CD4-positive, alpha-beta T cell (primary cell): ENCODE measurements at regions not wholly inside any gene's neighbourhood (a gene's known extent, or its start where the extent isn't known, plus 50 kb on each side); places are given as distances from the start of the nearest gene placed in this dataset.

Experiments
- ATAC-seq: fragments of 200-7000 bp; cut with Tn5 transposase; one replicate; pipeline ENCODE4 v1.10.0; 2022; ENCODE audit warnings: mild to moderate bottlenecking; ENCODE audit not compliant: poor library complexity
- CTCF ChIA-PET: fragments of 350-600 bp; sonication (Branson Sonifier 250); formaldehyde crosslinking; loops from one replicate; lab custom pipeline; 2021; ENCODE audit warnings: antibody characterized with exemption, inconsistent platforms; lab: Charles Lee
- POLR2A ChIA-PET: fragments of 350-600 bp; sonication (Branson Sonifier 250); formaldehyde crosslinking; loops from one replicate; lab custom pipeline; 2021; ENCODE audit warnings: antibody characterized with exemption, inconsistent platforms; lab: Charles Lee
- DNase-seq, 14 experiments: peaks; one replicate each; pipeline ENCODE4 v3.0.0-alpha.2; 2013 to 2020; ENCODE audit warnings: mixed read lengths in 2 of 14
- H3K27ac ChIP-seq, 2 donors: one replicate each; pipeline versions ENCODE4 v1.5.1 to v1.7.0; 2013; ENCODE audit warnings: low read length in 2 of 2, low read depth in 1 of 2, mild to moderate bottlenecking in 1 of 2
- H3K27me3 ChIP-seq, 2 experiments: 1 replicate in 1 of 2; 2 replicates in 1 of 2; pipeline versions ENCODE4 v1.6.1 to v1.7.0; 2013; ENCODE audit warnings: low read length in 2 of 2, control low read depth in 1 of 2, mild to moderate bottlenecking in 1 of 2, moderate library complexity in 1 of 2; ENCODE audit not compliant: insufficient read depth in 2 of 2, control insufficient read depth in 1 of 2
- H3K36me3 ChIP-seq: one replicate; pipeline ENCODE4 v1.6.1; 2013; ENCODE audit warnings: low read length, control low read depth; ENCODE audit not compliant: insufficient read depth
- H3K4me1 ChIP-seq: one replicate; pipeline ENCODE4 v1.6.1; 2013; ENCODE audit warnings: low read length, control low read depth; ENCODE audit not compliant: insufficient read depth
- H3K4me3 ChIP-seq: one replicate; pipeline ENCODE4 v1.5.1; 2013; ENCODE audit warnings: mild to moderate bottlenecking, low read length, moderate library complexity
- H3K9me3 ChIP-seq, 2 experiments: 1 replicate in 1 of 2; 2 replicates in 1 of 2; pipeline versions ENCODE4 v1.6.1 to v1.7.0; 2013; ENCODE audit warnings: low read length in 2 of 2, mild to moderate bottlenecking in 2 of 2, control low read depth in 1 of 2, moderate library complexity in 1 of 2; ENCODE audit not compliant: control insufficient read depth in 1 of 2, insufficient read depth in 1 of 2
- H3K27ac Mint-ChIP-seq: one replicate; pipeline ENCODE4 v1.8.0; 2020; ENCODE audit warnings: mixed read lengths
- H3K27me3 Mint-ChIP-seq: one replicate; pipeline ENCODE4 v1.8.0; 2021; ENCODE audit warnings: mixed read lengths
- H3K36me3 Mint-ChIP-seq: one replicate; pipeline ENCODE4 v1.8.0; 2021; ENCODE audit warnings: low read depth, mixed read lengths
- H3K4me1 Mint-ChIP-seq: one replicate; pipeline ENCODE4 v1.8.0; 2021; ENCODE audit warnings: low read depth, mixed read lengths
- H3K4me3 Mint-ChIP-seq: one replicate; pipeline ENCODE4 v1.8.0; 2020; ENCODE audit warnings: mild to moderate bottlenecking, mixed read lengths
- H3K9me3 Mint-ChIP-seq: one replicate; pipeline ENCODE4 v1.8.0; 2020; ENCODE audit warnings: mixed read lengths
- intact Hi-C, 2 experiments: fragments of 100-400 bp; cut with DNase I in 1 of 2; cut with micrococcal nuclease in 1 of 2; formaldehyde crosslinking; loops; one replicate each; pipeline versions ENCODE4 v1.15.1 to v1.9.0; 2023 to 2025; cut with DNase I, micrococcal nuclease
- TF ChIP-seq, protein P1 (sequence below): fragments of 200-600 bp; IDR thresholded peaks from one replicate; pipeline ENCODE4 v1.8.0; 2022; ENCODE audit warnings: antibody characterized with exemption, mild to moderate bottlenecking

DNA sequence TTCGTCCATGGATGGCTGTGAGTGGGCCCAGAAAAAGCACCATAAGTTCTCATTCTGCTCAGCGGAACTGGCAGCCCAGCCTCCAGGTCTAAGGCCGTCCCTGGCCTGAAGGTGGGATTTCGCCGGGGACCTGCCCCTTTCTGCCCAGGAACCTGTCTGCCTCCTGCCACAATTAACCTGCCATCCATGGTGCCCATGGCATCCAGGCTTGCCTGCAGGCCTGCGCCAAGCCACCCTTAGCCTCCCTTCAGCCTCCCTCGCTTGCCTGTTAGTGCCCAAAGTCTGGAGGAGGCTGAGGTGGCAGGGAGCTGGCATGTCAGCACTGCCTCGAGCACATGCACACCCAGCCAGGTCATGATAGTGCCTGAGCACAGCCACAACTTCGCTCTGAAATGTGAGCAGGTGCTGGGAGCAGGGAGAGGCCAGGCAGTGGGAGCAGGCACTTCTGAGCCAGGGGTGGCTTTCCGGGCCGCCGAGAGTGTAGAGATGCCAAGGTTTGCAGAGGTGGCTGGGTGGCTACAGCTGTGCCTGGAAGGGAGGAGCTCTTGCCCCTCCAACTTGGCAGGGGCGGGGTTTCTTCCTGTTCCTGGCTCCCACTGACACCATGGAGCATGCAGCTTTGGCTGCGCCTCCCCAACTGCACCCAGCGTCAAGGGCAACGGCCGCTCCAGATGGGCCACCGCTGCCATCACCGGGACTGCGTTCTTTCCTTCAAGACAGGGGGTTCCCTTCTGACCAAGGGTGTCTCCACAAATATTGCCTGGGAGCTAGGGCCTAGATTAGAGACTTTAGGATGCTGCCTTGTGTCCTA lies 648.9 kb upstream of the VRK2 start:
- H3K4me1 ChIP-seq, result no peaks in the 10 kb centered on the region
- no peak overlapping the region for H3K4me3 ChIP-seq
- TF ChIP-seq, protein P1, sequence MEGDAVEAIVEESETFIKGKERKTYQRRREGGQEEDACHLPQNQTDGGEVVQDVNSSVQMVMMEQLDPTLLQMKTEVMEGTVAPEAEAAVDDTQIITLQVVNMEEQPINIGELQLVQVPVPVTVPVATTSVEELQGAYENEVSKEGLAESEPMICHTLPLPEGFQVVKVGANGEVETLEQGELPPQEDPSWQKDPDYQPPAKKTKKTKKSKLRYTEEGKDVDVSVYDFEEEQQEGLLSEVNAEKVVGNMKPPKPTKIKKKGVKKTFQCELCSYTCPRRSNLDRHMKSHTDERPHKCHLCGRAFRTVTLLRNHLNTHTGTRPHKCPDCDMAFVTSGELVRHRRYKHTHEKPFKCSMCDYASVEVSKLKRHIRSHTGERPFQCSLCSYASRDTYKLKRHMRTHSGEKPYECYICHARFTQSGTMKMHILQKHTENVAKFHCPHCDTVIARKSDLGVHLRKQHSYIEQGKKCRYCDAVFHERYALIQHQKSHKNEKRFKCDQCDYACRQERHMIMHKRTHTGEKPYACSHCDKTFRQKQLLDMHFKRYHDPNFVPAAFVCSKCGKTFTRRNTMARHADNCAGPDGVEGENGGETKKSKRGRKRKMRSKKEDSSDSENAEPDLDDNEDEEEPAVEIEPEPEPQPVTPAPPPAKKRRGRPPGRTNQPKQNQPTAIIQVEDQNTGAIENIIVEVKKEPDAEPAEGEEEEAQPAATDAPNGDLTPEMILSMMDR, result no peak
- peaks cover 5% of the 10 kb centered on the region for H3K9me3 Mint-ChIP-seq
- no peaks in the 10 kb centered on the region for H3K27me3 ChIP-seq
- no peak overlapping the region for H3K27ac Mint-ChIP-seq
- no peaks in the 10 kb centered on the region for H3K27me3 Mint-ChIP-seq
- DNase-seq (no peak), ATAC-seq (no peak)
- no peaks in the 10 kb centered on the region for H3K36me3 Mint-ChIP-seq
- intact Hi-C loops, result no loop called here
- ChIA-PET CTCF (no interaction called here), POLR2A (no interaction called here)
- no peak overlapping the region for H3K27ac ChIP-seq
- H3K9me3 ChIP-seq, result peaks cover 19 to 23% of the 10 kb centered on the region in 2 experiments
- H3K4me3 Mint-ChIP-seq, result no peak overlapping the region
- no peaks in the 10 kb centered on the region for H3K4me1 Mint-ChIP-seq
- H3K36me3 ChIP-seq, result no peaks in the 10 kb centered on the region

DNA sequence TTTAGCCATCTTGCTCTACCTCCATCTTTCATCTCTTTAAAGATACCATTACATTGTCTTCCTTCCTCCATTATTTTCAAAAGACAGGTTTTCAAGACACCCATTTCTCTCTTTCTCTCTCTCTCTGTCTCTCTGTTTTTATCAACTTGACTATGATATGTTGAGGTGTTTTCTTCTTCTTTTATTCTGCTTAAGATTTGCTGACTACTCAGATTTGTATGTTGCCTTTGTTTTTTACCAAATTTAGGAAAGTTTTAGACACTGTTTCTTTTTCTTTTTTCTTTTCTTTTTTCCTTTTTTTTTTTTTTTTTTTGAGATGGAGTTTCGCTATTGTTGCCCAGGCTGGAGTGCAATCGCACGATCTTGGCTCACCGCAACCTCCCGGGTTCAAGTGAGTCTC lies 647.5 kb upstream of the VRK2 start:
- H3K27ac ChIP-seq, result no peak overlapping the region
- H3K36me3 ChIP-seq, result no peaks in the 10 kb centered on the region
- ChIA-PET POLR2A (no interaction called here), CTCF (no interaction called here)
- intact Hi-C loops, result no loop called here
- no peaks in the 10 kb centered on the region for H3K4me1 Mint-ChIP-seq
- H3K9me3 Mint-ChIP-seq, result peaks cover 5% of the 10 kb centered on the region
- peaks cover 19 to 23% of the 10 kb centered on the region in 2 experiments for H3K9me3 ChIP-seq
- H3K27ac Mint-ChIP-seq, result no peak overlapping the region
- ATAC-seq, result no peak
- no peaks in the 10 kb centered on the region for H3K4me1 ChIP-seq
- H3K27me3 ChIP-seq, result no peaks in the 10 kb centered on the region
- H3K27me3 Mint-ChIP-seq, result no peaks in the 10 kb centered on the region
- no peak overlapping the region for H3K4me3 Mint-ChIP-seq
- no peak overlapping the region for H3K4me3 ChIP-seq
- no peak for DNase-seq
- no peaks in the 10 kb centered on the region for H3K36me3 Mint-ChIP-seq
- TF ChIP-seq, protein P1, result no peak

DNA sequence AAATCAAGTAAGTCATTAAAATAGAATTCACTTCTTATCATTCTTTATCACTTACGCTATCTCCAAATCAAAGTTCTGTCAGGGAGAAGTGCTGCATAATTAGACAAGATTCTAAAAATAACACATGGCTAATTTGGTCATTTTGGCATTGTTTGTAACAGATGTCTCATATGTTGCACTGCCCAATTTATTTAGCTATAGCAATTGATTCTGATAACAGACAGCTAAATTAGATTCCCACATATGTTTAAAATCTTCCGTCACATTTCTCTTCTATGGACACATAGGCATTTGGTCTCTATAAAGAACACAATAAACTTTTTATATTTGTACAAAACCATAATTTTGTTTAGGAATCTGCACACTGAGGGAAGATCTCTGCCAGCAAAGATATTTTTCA lies 644.5 kb upstream of the VRK2 start:
- ATAC-seq (no peak), DNase-seq (no peak)
- Mint-ChIP-seq H3K36me3 (no peaks in the 10 kb centered on the region), H3K4me3 (no peak overlapping the region), H3K27me3 (no peaks in the 10 kb centered on the region), H3K4me1 (no peaks in the 10 kb centered on the region), H3K27ac (no peak overlapping the region), H3K9me3 (peaks cover 5% of the 10 kb centered on the region)
- intact Hi-C loops, result no loop called here
- H3K27ac ChIP-seq, result no peak overlapping the region
- TF ChIP-seq, protein P1, result no peak
- H3K27me3 ChIP-seq, result no peaks in the 10 kb centered on the region
- no peaks in the 10 kb centered on the region for H3K36me3 ChIP-seq
- H3K4me1 ChIP-seq, result no peaks in the 10 kb centered on the region
- ChIA-PET POLR2A (interaction anchor here (0.6 kb wide), 1 partner anchor 41 kb away, joined by 4 read pairs; no protein-coding TSS in a partner anchor), CTCF (no interaction called here)
- peaks cover 10 to 15% of the 10 kb centered on the region in 2 experiments for H3K9me3 ChIP-seq
- no peak overlapping the region for H3K4me3 ChIP-seq
